Neural progenitor cell (in vitro differentiated cells): ENCODE measurements at regions not wholly inside any gene's neighbourhood (a gene's known extent, or its start where the extent isn't known, plus 50 kb on each side); places are given as distances from the start of the nearest gene placed in this dataset.

Source experiments
- DNase-seq: peaks from one replicate; pipeline ENCODE4 v3.0.0-alpha.2; 2016; ENCODE audit warnings: low spot score
- H2AFZ ChIP-seq: fragments of 200-600 bp; sonication (generic); replicated peaks from 2 replicates; pipeline ENCODE4 v1.6.1; 2016; ENCODE audit warnings: antibody characterized with exemption
- H3F3A ChIP-seq: fragments of 200-600 bp; sonication (generic); 2 replicates; pipeline ENCODE4 v1.6.1; 2016; ENCODE audit warnings: antibody characterized with exemption, low read depth
- H3K27ac ChIP-seq: fragments of 200-600 bp; sonication (generic); 2 replicates; pipeline ENCODE4 v1.5.1; 2016; ENCODE audit warnings: mild to moderate bottlenecking
- H3K27me3 ChIP-seq: fragments of 200-600 bp; sonication (generic); 2 replicates; pipeline ENCODE4 v1.6.1; 2016; ENCODE audit warnings: mild to moderate bottlenecking, moderate library complexity
- H3K36me3 ChIP-seq: fragments of 200-600 bp; sonication (generic); 2 replicates; pipeline ENCODE4 v1.5.1; 2016
- H3K4me1 ChIP-seq: fragments of 200-600 bp; sonication (generic); 2 replicates; pipeline ENCODE4 v1.6.1; 2016; ENCODE audit warnings: mixed run types
- H3K4me2 ChIP-seq: fragments of 200-600 bp; sonication (generic); 2 replicates; pipeline ENCODE4 v1.6.1; 2016
- H3K4me3 ChIP-seq: fragments of 200-600 bp; sonication (generic); 2 replicates; pipeline ENCODE4 v1.5.1; 2016
- H3K79me2 ChIP-seq: fragments of 200-600 bp; sonication (generic); 2 replicates; pipeline ENCODE4 v1.6.1; 2016; ENCODE audit warnings: low read depth
- H3K9ac ChIP-seq: fragments of 200-600 bp; sonication (generic); 2 replicates; pipeline ENCODE4 v1.6.1; 2016
- H3K9me3 ChIP-seq: fragments of 200-600 bp; sonication (generic); 2 replicates; pipeline ENCODE4 v1.5.1; 2016; ENCODE audit warnings: low read depth
- H4K20me1 ChIP-seq: fragments of 200-600 bp; sonication (generic); 2 replicates; pipeline ENCODE4 v1.6.1; 2016; ENCODE audit warnings: low read depth
- H3K27ac Mint-ChIP-seq: 3 replicates; pipeline ENCODE4 v1.8.0; 2021; ENCODE audit warnings: mixed read lengths
- H3K27me3 Mint-ChIP-seq: 2 replicates; pipeline ENCODE4 v1.8.0; 2022; ENCODE audit warnings: low read depth, mild to moderate bottlenecking, inconsistent platforms, moderate library complexity, mixed read lengths; ENCODE audit not compliant: insufficient read depth
- H3K36me3 Mint-ChIP-seq: 3 replicates; pipeline ENCODE4 v1.8.0; 2021; ENCODE audit warnings: mixed read lengths
- H3K4me1 Mint-ChIP-seq: 3 replicates; pipeline ENCODE4 v1.8.0; 2021; ENCODE audit warnings: mixed read lengths
- H3K4me3 Mint-ChIP-seq: 3 replicates; pipeline ENCODE4 v1.8.0; 2021; ENCODE audit warnings: mild to moderate bottlenecking, moderate library complexity, mixed read lengths
- H3K9me3 Mint-ChIP-seq: 3 replicates; pipeline ENCODE4 v1.8.0; 2020; ENCODE audit warnings: mixed read lengths
- EZH2 ChIP-seq: fragments of 200-600 bp; sonication (generic); IDR thresholded peaks from 2 replicates; pipeline ENCODE4 v1.6.1; 2017; ENCODE audit warnings: antibody characterized with exemption, mild to moderate bottlenecking, moderate library complexity
- EZH2phosphoT487 ChIP-seq: fragments of 200-600 bp; sonication (generic); IDR thresholded peaks from 2 replicates; pipeline ENCODE4 v1.6.1; 2017; ENCODE audit warnings: antibody characterized with exemption
- TF ChIP-seq, protein P1 (sequence below): fragments of 200-600 bp; sonication (generic); IDR thresholded peaks from 2 replicates; pipeline ENCODE4 v1.5.1; 2017; ENCODE audit warnings: antibody characterized with exemption, mild to moderate bottlenecking

- Mint-ChIP-seq H3K36me3 (no peaks in the 10 kb centered on the region), H3K27ac (no peak overlapping the region), H3K4me3 (no peak overlapping the region), H3K4me1 (no peaks in the 10 kb centered on the region), H3K9me3 (peaks cover 7% of the 10 kb centered on the region), H3K27me3 (peaks cover 2% of the 10 kb centered on the region)
- H3F3A ChIP-seq: no peaks in the 10 kb centered on the region
- H3K27me3 ChIP-seq: no peaks in the 10 kb centered on the region
- no peaks in the 10 kb centered on the region for H3K4me1 ChIP-seq
- H3K79me2 ChIP-seq: no peaks in the 10 kb centered on the region
- H3K36me3 ChIP-seq: no peaks in the 10 kb centered on the region
- TF ChIP-seq, protein P1, sequence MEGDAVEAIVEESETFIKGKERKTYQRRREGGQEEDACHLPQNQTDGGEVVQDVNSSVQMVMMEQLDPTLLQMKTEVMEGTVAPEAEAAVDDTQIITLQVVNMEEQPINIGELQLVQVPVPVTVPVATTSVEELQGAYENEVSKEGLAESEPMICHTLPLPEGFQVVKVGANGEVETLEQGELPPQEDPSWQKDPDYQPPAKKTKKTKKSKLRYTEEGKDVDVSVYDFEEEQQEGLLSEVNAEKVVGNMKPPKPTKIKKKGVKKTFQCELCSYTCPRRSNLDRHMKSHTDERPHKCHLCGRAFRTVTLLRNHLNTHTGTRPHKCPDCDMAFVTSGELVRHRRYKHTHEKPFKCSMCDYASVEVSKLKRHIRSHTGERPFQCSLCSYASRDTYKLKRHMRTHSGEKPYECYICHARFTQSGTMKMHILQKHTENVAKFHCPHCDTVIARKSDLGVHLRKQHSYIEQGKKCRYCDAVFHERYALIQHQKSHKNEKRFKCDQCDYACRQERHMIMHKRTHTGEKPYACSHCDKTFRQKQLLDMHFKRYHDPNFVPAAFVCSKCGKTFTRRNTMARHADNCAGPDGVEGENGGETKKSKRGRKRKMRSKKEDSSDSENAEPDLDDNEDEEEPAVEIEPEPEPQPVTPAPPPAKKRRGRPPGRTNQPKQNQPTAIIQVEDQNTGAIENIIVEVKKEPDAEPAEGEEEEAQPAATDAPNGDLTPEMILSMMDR: no peak
- TF ChIP-seq EZH2phosphoT487 (no peak), EZH2 (no peak)
- no peak overlapping the region for H2AFZ ChIP-seq
- no peak overlapping the region for H3K4me3 ChIP-seq
- no peaks in the 10 kb centered on the region for H4K20me1 ChIP-seq
- H3K27ac ChIP-seq: no peak overlapping the region
- no peak overlapping the region for H3K4me2 ChIP-seq
- H3K9me3 ChIP-seq: no peaks in the 10 kb centered on the region
- DNase-seq: no peak
- H3K9ac ChIP-seq: no peak overlapping the region
Measured at GRCh38 chr7:68943786-68944185, 654.5 kb upstream of the AUTS2 start.

DNA sequence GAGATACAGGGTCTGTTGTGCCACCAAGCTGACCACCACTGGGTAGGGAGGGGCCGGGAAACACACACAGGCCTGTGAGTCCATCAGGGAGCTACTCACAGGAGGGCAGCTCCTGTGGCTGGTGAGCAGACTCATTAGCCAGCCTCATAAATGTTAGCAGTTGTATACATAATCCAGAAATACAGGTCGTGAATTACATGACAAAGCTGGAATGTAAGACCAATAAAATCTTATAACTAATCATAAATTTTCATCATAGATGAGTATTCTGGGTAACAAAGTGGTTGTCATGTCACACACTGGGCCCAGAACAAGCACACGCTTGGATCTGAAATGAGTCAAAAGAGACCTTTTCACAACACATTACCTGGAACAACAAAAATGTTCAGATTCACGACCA is 642.6 kb upstream of the AUTS2 start:
- Histone ChIP-seq H3K9me3 (no peaks in the 10 kb centered on the region), H3K27ac (no peak overlapping the region), H3K79me2 (no peaks in the 10 kb centered on the region), H3F3A (no peaks in the 10 kb centered on the region), H4K20me1 (no peaks in the 10 kb centered on the region), H3K9ac (no peak overlapping the region), H3K4me3 (no peak overlapping the region), H2AFZ (no peak overlapping the region), H3K36me3 (no peaks in the 10 kb centered on the region), H3K4me2 (no peak overlapping the region), H3K4me1 (no peaks in the 10 kb centered on the region), H3K27me3 (no peaks in the 10 kb centered on the region)
- peaks cover 4% of the 10 kb centered on the region for H3K9me3 Mint-ChIP-seq
- no peaks in the 10 kb centered on the region for H3K36me3 Mint-ChIP-seq
- H3K4me3 Mint-ChIP-seq: no peak overlapping the region
- no peaks in the 10 kb centered on the region for H3K4me1 Mint-ChIP-seq
- H3K27ac Mint-ChIP-seq: no peak overlapping the region
- DNase-seq: no peak
- TF ChIP-seq, protein P1: no peak
- TF ChIP-seq EZH2phosphoT487 (no peak), EZH2 (no peak)
- H3K27me3 Mint-ChIP-seq: peaks cover 2% of the 10 kb centered on the region

DNA sequence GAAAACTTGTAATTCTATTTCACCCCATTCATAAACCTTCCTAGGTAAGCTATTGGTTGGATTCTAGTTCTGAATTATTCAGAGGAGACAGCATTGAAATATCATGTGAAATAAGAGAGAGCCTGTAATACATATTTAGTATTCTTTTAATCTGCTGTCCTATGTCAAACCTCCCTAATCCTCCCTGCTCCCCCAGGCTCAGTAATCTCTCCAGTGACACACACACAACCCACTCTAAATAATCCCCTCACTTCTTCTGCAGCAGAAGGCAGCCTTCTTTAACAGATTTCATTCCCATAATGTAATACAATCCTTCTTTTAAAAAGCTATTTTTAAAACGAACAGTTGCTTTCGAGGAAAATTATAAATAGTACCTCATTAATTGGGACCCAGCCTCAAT is 639.7 kb upstream of the AUTS2 start:
- Mint-ChIP-seq H3K9me3 (peaks cover 6% of the 10 kb centered on the region), H3K36me3 (no peaks in the 10 kb centered on the region), H3K4me1 (no peaks in the 10 kb centered on the region), H3K4me3 (no peak overlapping the region), H3K27me3 (peaks cover under 1% of the 10 kb centered on the region), H3K27ac (no peak overlapping the region)
- no peaks in the 10 kb centered on the region for H3K27me3 ChIP-seq
- H3K4me1 ChIP-seq: no peaks in the 10 kb centered on the region
- H3K79me2 ChIP-seq: no peaks in the 10 kb centered on the region
- no peak overlapping the region for H3K27ac ChIP-seq
- no peaks in the 10 kb centered on the region for H3K36me3 ChIP-seq
- H3K4me3 ChIP-seq: no peak overlapping the region
- H3K4me2 ChIP-seq: no peak overlapping the region
- H2AFZ ChIP-seq: no peak overlapping the region
- H3K9me3 ChIP-seq: no peaks in the 10 kb centered on the region
- no peak for DNase-seq
- H4K20me1 ChIP-seq: no peaks in the 10 kb centered on the region
- no peaks in the 10 kb centered on the region for H3F3A ChIP-seq
- TF ChIP-seq EZH2: no peak
- no peak for TF ChIP-seq EZH2phosphoT487
- TF ChIP-seq, protein P1: no peak
- no peak overlapping the region for H3K9ac ChIP-seq

- Histone ChIP-seq H2AFZ (no peak overlapping the region), H3K27me3 (no peaks in the 10 kb centered on the region), H3F3A (no peaks in the 10 kb centered on the region), H3K9ac (no peak overlapping the region), H3K79me2 (no peaks in the 10 kb centered on the region), H3K4me2 (no peak overlapping the region), H4K20me1 (no peaks in the 10 kb centered on the region), H3K4me1 (no peaks in the 10 kb centered on the region), H3K9me3 (no peaks in the 10 kb centered on the region), H3K4me3 (no peak overlapping the region), H3K27ac (no peak overlapping the region), H3K36me3 (no peaks in the 10 kb centered on the region)
- Mint-ChIP-seq H3K27me3 (no peaks in the 10 kb centered on the region), H3K36me3 (no peaks in the 10 kb centered on the region), H3K27ac (no peak overlapping the region), H3K4me3 (no peak overlapping the region), H3K9me3 (peaks cover 3% of the 10 kb centered on the region), H3K4me1 (peaks cover 5% of the 10 kb centered on the region)
- DNase-seq: no peak
- TF ChIP-seq, protein P1: no peak
- TF ChIP-seq EZH2 (no peak), EZH2phosphoT487 (no peak)
Measured at GRCh38 chr7:68963552-68963951, 634.7 kb upstream of the AUTS2 start.
